Fibroblast of mammary gland (primary cell): ENCODE measurements at regions not wholly inside any gene's neighbourhood (a gene's known extent, or its start where the extent isn't known, plus 50 kb on each side); places are given as distances from the start of the nearest gene placed in this dataset.

ENCODE experiments used
- DNase-seq: peaks from one replicate; pipeline ENCODE4 v3.0.0-alpha.2; 2010; ENCODE audit warnings: low read depth
- H3K4me3 ChIP-seq: 2 replicates; pipeline ENCODE4 v1.5.1; 2011; ENCODE audit warnings: low read depth, mild to moderate bottlenecking, low read length, moderate library complexity; ENCODE audit not compliant: control insufficient read depth
- CTCF ChIP-seq: conservative IDR thresholded peaks from 2 replicates; pipeline ENCODE4 v1.5.1; 2011; ENCODE audit warnings: low read depth, low read length, inconsistent platforms; ENCODE audit not compliant: control insufficient read depth, insufficient read depth

DNA sequence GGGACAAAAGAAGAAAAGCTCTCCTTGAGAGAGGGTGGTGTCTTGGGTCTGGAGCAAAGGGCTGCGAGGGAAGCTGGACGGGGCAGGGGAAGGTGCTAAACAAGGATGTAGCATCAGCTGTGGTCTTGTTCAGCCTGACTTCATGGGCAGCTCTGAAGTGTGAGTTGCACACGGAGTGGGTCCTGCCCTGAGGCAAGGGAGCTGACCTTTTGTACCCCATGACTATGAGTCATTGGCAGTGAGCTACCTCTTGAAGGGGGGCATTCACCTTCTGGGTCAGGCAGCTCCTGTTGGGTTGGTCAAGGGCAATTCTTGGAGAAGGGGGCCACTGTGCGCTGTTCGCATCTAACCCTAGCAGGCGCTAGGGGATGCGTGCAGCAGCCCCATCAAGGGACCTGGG lies 151.8 kb downstream of the SMIM20 start:
- no peak for TF ChIP-seq CTCF
- peak; percentile 29 for DNase-seq
- no peak overlapping the region for H3K4me3 ChIP-seq

- no peak overlapping the region for H3K4me3 ChIP-seq
- no peak for TF ChIP-seq CTCF
- DNase-seq = no peak
Measured at GRCh38 chr4:26067035-26067434, 153.0 kb downstream of the SMIM20 start.

DNA sequence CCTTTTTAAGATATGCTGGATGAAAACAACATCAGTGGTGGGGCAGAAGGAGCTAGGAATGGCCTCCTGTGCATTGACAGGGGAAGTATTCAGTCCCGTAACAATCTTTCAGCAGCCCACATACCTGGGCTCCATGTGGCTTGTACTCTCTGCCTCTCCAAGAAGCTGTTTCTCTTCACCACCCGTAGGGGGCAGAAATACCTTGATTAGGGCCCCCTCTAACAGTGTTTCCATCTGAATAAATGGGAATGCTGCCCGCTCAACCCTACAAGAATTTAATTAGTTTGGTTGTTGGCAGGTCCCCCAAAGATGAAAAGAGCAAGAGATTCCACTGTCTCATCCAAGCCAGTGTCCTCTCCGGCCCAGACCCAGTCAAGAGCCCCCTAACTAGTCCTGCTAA lies 155.2 kb downstream of the SMIM20 start:
- TF ChIP-seq CTCF = peak; percentile 57
- DNase-seq = peak; percentile 55
- H3K4me3 ChIP-seq = no peak overlapping the region

DNA sequence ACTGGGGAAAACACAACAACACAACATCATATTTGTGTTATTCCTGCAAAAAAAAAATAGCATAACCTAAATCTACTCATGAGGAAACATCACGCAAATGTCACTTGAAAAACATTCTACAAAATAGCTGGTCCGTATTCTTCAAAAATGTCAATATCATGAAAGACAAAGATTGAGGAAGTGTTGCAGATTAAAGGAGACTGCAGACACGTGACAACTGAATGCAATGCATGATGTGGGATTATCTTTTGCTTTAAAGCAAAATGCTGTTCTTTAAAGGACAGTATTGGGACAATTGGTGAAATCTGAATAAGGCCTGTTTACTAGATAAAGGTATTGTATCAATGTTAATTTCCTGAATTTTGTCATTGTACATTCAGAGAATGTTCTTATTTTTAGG lies 157.7 kb downstream of the SMIM20 start:
- no peak overlapping the region for H3K4me3 ChIP-seq
- TF ChIP-seq CTCF = no peak
- no peak for DNase-seq

DNA sequence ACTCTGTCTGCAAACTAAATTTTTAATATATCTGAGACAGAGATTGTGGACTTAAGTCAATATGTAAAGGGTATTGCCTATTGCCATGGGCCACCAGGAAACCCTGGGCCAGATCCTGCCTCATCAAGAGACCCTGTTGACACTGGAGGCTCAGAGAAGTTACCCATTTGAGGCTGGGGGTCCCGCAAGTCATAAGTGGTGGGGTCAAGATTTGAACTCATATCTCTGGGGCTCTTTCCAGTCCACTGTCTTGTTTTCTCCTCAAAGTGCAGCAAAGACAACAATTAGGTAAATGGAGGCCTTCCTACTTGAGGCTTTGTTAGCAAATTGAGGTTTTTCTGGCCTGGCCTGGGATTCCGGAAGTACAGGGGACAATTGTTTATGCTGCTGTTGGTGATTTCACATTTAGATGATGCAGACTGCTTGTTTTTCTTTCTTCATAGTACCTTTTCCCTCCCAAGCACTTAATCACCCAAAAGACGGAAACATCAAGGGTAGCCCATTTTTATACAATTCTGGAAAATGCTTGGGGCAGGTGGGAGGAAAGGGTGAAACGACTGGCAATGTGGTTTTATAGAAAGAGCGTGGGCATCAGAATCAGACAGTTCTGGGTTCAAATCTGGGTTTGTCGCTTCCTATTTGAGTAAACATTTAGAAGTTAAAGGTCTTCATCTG lies 160.0 kb downstream of the SMIM20 start:
- no peak overlapping the region for H3K4me3 ChIP-seq
- DNase-seq = no peak
- TF ChIP-seq CTCF = no peak

GRCh38 chr4:26074712-26075430 lies 160.9 kb downstream of the SMIM20 start:
- no peak for DNase-seq
- no peak for TF ChIP-seq CTCF
- H3K4me3 ChIP-seq = no peak overlapping the region
